K562 (cell line): ENCODE measurements at regions not wholly inside any gene's neighbourhood (a gene's known extent, or its start where the extent isn't known, plus 50 kb on each side); places are given as distances from the start of the nearest gene placed in this dataset.

Source experiments
- ATAC-seq: fragments of 200-7000 bp; cut with Tn5 transposase; 3 replicates; pipeline ENCODE4 v1.9.1; 2020; ENCODE audit warnings: moderate library complexity
- BruUV-seq: library from RNA; stranded (reverse); fragments of 400-500 nt; replicated peaks from 2 replicates; lab custom pipeline; 2021; lab: Mats Ljungman, UMichigan
- CTCF ChIA-PET: fragments of 300-600 bp; formaldehyde crosslinking; extraction: SDS; loops from one replicate; lab custom pipeline; 2021; ENCODE audit warnings: low intra/inter-chr PET ratio; lab: Yijun Ruan, JAX
- POLR2A ChIA-PET: fragments of 300-600, 350-650 bp; sonication (Branson Sonifier 250); formaldehyde crosslinking; extraction: SDS; loops from one replicate; lab custom pipeline; 2021; ENCODE audit warnings: antibody characterized with exemption, inconsistent platforms; lab: Yijun Ruan, JAX
- DNase-seq, 4 experiments: peaks; one replicate each; pipeline versions ENCODE4 v3.0.0 to v3.0.0-alpha.2; 2011 to 2018; ENCODE audit warnings: low spot score in 3 of 4, mixed read lengths in 3 of 4; ENCODE audit errors: extremely low read depth in 1 of 4
- FAIRE-seq: peaks from 2 replicates; lab custom pipeline; 2011; peaks lifted over from hg19 to GRCh38; lab: Jason Lieb, UNC
- H2AFZ ChIP-seq: 2 replicates; pipeline ENCODE4 v1.6.0; 2011; ENCODE audit warnings: low read depth, low read length, control low read depth, inconsistent platforms
- H3K27ac ChIP-seq: fragments of 200-600 bp; 3 replicates; pipeline ENCODE4 v1.8.0; 2011; ENCODE audit warnings: low read depth, mild to moderate bottlenecking, control low read depth, inconsistent platforms, low read length, moderate library complexity, mixed read lengths; ENCODE audit errors: extremely low read depth
- H3K27me3 ChIP-seq, 2 experiments: fragments of 300-600 bp in 1 of 2; 2 replicates in 1 of 2; 3 replicates in 1 of 2; pipeline versions ENCODE4 v1.6.0 to v1.8.0; 2011; ENCODE audit warnings: inconsistent platforms in 2 of 2, low read length in 2 of 2, mild to moderate bottlenecking in 1 of 2, mixed read lengths in 1 of 2, moderate library complexity in 1 of 2; ENCODE audit not compliant: control insufficient read depth in 2 of 2, insufficient read depth in 2 of 2
- H3K36me3 ChIP-seq: fragments of 300-600 bp; 3 replicates; pipeline ENCODE4 v1.8.0; 2011; ENCODE audit warnings: mild to moderate bottlenecking, low read length, inconsistent platforms; ENCODE audit not compliant: control insufficient read depth, insufficient read depth
- H3K4me1 ChIP-seq, 2 experiments: fragments of 200-600 bp in 1 of 2; replicated peaks in 1 of 2; 2 replicates in 1 of 2; 3 replicates in 1 of 2; pipeline versions ENCODE4 v1.5.1 to v1.8.0; 2011; ENCODE audit warnings: inconsistent platforms in 2 of 2, low read length in 2 of 2, mild to moderate bottlenecking in 1 of 2, mixed read lengths in 1 of 2, moderate library complexity in 1 of 2; ENCODE audit not compliant: control insufficient read depth in 2 of 2, insufficient read depth in 2 of 2
- H3K4me2 ChIP-seq: 2 replicates; pipeline ENCODE4 v1.6.1; 2011; ENCODE audit warnings: low read length, control low read depth, inconsistent platforms, mixed read lengths; ENCODE audit not compliant: insufficient read depth
- H3K4me3 ChIP-seq: fragments of 200-600 bp; sonication (generic), shearing (Covaris generic); 2 replicates; pipeline ENCODE4 v1.5.1; 2016; ENCODE audit warnings: control low read depth, inconsistent platforms
- H3K79me2 ChIP-seq: fragments of 200-600 bp; 3 replicates; pipeline ENCODE4 v1.8.0; 2011; ENCODE audit warnings: low read length, inconsistent platforms; ENCODE audit not compliant: control insufficient read depth, insufficient read depth
- H3K9ac ChIP-seq, 2 experiments: 2 replicates each; pipeline versions ENCODE4 v1.6.0 to v1.6.1; 2011; ENCODE audit warnings: low read depth in 2 of 2, low read length in 2 of 2, control low read depth in 1 of 2, inconsistent platforms in 1 of 2, mild to moderate bottlenecking in 1 of 2, mixed read lengths in 1 of 2; ENCODE audit not compliant: insufficient read depth in 1 of 2
- H3K9me1 ChIP-seq: one replicate; pipeline ENCODE4 v1.6.0; 2011; ENCODE audit warnings: inconsistent platforms, mild to moderate bottlenecking, low read length, moderate library complexity; ENCODE audit not compliant: control insufficient read depth, insufficient read depth
- H3K9me3 ChIP-seq: replicated peaks from 2 replicates; pipeline ENCODE4 v1.5.1; 2011; ENCODE audit warnings: low read depth, low read length, inconsistent platforms; ENCODE audit not compliant: control insufficient read depth, insufficient read depth
- H4K20me1 ChIP-seq: replicated peaks from 2 replicates; pipeline ENCODE4 v1.6.1; 2011; ENCODE audit warnings: low read length, inconsistent platforms, mixed read lengths; ENCODE audit not compliant: control insufficient read depth, insufficient read depth
- ELF2 ChIP-seq: fragments of 250-450 bp; sonication (Bioruptor Pico); IDR thresholded peaks from 2 replicates; pipeline ENCODE4 v1.5.0; 2021; ENCODE audit warnings: mild to moderate bottlenecking
- FOXP4 ChIP-seq: sonication (generic); formaldehyde crosslinking; IDR thresholded peaks from 2 replicates; pipeline ENCODE4 v1.8.0; 2022; ENCODE audit warnings: mild to moderate bottlenecking, missing genetic modification reagents, borderline replicate concordance
- MECOM ChIP-seq: fragments of 250-450 bp; sonication (Bioruptor Pico); IDR thresholded peaks from 2 replicates; pipeline ENCODE4 v1.8.0; 2022; ENCODE audit warnings: inconsistent platforms
- MYBL2 ChIP-seq, 2 experiments: fragments of 450-650 bp in 1 of 2; sonication (generic) in 1 of 2; formaldehyde crosslinking in 1 of 2; IDR thresholded peaks; 2 replicates each; pipeline versions ENCODE4 v1.6.1 to v1.8.1; 2017 to 2022; ENCODE audit warnings: borderline replicate concordance in 1 of 2, inconsistent platforms in 1 of 2, low read depth in 1 of 2, mild to moderate bottlenecking in 1 of 2, missing genetic modification reagents in 1 of 2, moderate library complexity in 1 of 2
- NR2F6 ChIP-seq: fragments of 450-650 bp; formaldehyde crosslinking; IDR thresholded peaks from 2 replicates; pipeline ENCODE4 v1.4.0; 2020; ENCODE audit warnings: mild to moderate bottlenecking
- PCBP2 ChIP-seq: fragments of 200-400 bp; formaldehyde crosslinking; IDR thresholded peaks from 2 replicates; pipeline ENCODE4 v1.6.1; 2018; ENCODE audit warnings: low read length, low read depth, mild to moderate bottlenecking, moderate library complexity; ENCODE audit not compliant: poor library complexity, severe bottlenecking
- PPARD ChIP-seq: fragments of 250-450 bp; sonication (Bioruptor Pico); IDR thresholded peaks from 2 replicates; pipeline ENCODE4 v1.8.0; 2022; ENCODE audit warnings: inconsistent platforms, mild to moderate bottlenecking, moderate library complexity
- SRSF3 ChIP-seq: fragments of 200-400 bp; formaldehyde crosslinking; IDR thresholded peaks from 2 replicates; pipeline ENCODE4 v1.6.1; 2016; ENCODE audit warnings: mild to moderate bottlenecking, low read length, moderate library complexity; ENCODE audit not compliant: insufficient read depth
- TRIM28 ChIP-seq: fragments of 450-650 bp; IDR thresholded peaks from 2 replicates; pipeline ENCODE4 v1.6.1; 2017
- ZNF639 ChIP-seq, 2 experiments: fragments of 200-800 bp in 1 of 2; sonication (Bioruptor generic) in 1 of 2; sonication (generic) in 1 of 2; formaldehyde crosslinking in 1 of 2; IDR thresholded peaks in 1 of 2; conservative IDR thresholded peaks in 1 of 2; 2 replicates each; pipeline versions ENCODE4 v1.5.0 to v1.6.1; 2016 to 2020; ENCODE audit warnings: missing compliant biosample characterization in 1 of 2, missing genetic modification characterization in 1 of 2, missing genetic modification reagents in 1 of 2
- ZNF785 ChIP-seq: fragments of 250-450 bp; sonication (Bioruptor Pico); IDR thresholded peaks from 2 replicates; pipeline ENCODE4 v1.4.0; 2020; ENCODE audit warnings: mild to moderate bottlenecking
- whole genome bisulfite sequencing: fragments of 100-300 bp; shearing (Covaris generic); methylation state at CpG from one replicate; pipeline ENCODE4 v1.1.6; 2016; ENCODE audit warnings: low coverage, mixed read lengths; ENCODE audit not compliant: insufficient coverage; ENCODE audit errors: missing lambda C conversion rate; 5-methylcytosine and 5-hydroxymethylcytosine counted together
- in situ Hi-C: fragments of 300-500 bp; cut with MboI; formaldehyde crosslinking; loops from 4 replicates; pipeline ENCODE4 v1.15.0; 2018; ENCODE audit warnings: inconsistent platforms, mixed read lengths
- intact Hi-C: fragments of 100-400 bp; cut with micrococcal nuclease; formaldehyde crosslinking; loops from 2 replicates; pipeline ENCODE4 v1.14.2; 2022
- TF ChIP-seq, protein P1 (sequence below): sonication (generic); formaldehyde crosslinking; IDR thresholded peaks from 2 replicates; pipeline ENCODE4 v1.5.0; 2020; ENCODE audit warnings: missing genetic modification reagents
- TF ChIP-seq, protein P2 (sequence below): fragments of 450-650 bp; IDR thresholded peaks from 2 replicates; pipeline ENCODE4 v1.6.1; 2017; ENCODE audit warnings: antibody characterized with exemption

DNA sequence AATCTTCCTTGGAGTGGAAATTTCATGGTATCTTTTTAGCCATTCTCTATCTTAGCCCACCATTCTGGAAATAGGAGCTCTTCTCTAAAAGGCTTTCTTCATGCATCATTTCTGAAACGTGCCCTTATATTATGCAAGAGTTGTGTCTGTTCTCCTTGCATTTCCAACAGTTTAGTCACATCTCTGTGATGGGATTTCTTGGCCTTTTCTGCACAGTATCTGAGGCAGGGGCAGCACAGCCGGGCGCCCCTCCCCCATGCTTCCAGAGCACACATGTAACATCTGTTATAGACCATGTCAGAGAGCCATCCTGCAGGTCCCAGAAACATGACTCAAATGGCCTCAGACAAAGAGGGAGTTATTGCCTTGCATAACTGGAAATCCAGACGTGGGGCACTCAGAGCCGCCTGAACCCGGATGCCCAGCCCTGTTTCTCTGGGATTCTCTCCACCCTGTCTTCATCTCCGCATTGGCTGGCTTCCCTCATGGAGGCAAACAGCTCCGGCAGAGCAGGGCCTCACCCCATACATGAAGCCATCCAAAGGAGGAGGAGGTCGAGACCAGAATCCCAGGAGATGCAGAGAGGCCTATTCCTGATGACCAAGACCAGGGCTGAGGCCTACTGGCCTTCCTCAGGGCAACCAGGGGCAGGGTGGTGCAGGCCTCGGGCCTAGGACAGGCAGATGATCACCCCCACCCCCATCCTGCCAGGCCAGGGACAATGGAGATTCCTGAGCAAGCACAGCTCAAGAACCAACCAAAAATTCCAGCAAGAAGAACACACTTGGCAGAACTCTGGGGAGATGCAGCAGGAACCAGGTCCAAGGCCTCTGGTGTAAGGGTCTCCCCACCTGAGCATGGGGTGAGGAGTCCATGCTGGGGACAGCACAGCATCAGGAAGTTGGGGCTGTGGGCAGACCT lies 61.3 kb downstream of the IGLL5 start:
- Histone ChIP-seq H3K79me2 (no peaks in the 10 kb centered on the region), H3K9ac (peak overlapping the region in 1 of 2 experiments; percentile 57; a peak in 2 of 4 replicates), H3K9me1 (no peaks in the 10 kb centered on the region), H3K4me3 (no peak overlapping the region), H4K20me1 (peaks cover 23% of the 10 kb centered on the region), H3K9me3 (no peaks in the 10 kb centered on the region), H3K27me3 (peaks cover 22 to 47% of the 10 kb centered on the region in 2 experiments; a peak in 4 of 5 replicates), H3K4me2 (no peak overlapping the region), H3K27ac (no peak overlapping the region), H3K36me3 (no peaks in the 10 kb centered on the region), H3K4me1 (peaks cover 0 to 3% of the 10 kb centered on the region in 2 experiments; a peak in 1 of 5 replicates), H2AFZ (no peak overlapping the region)
- BruUV-seq: no TSS peak
- POLR2A ChIA-PET: interaction anchor here (0.5 to 2.9 kb wide), 12 partner anchors 8 to 178 kb away, joined by 3 to 20 read pairs (median 5); no protein-coding TSS in a partner anchor
- ATAC-seq (no peak), DNase-seq (peak in 1 of 4 experiments; percentile 42), FAIRE-seq (no peak)
- intact Hi-C loops: no loop called here
- in situ Hi-C loops: loop anchor here (25.0 kb wide), 1 partner anchor 1313 kb away; the partner anchor contains the start of gene SPECC1L
- CTCF ChIA-PET: interaction anchor here (2.0 kb wide), 1 partner anchor 10 kb away, joined by 8 read pairs; no protein-coding TSS in a partner anchor
- under 1% methylated on average over 10 of the region's 10 CpGs for WGBS
- TF ChIP-seq SRSF3: no peak
- no peak for TF ChIP-seq TRIM28
- TF ChIP-seq ZNF785: no peak
- TF ChIP-seq NR2F6 (CRISPR knock-in tag): no peak
- TF ChIP-seq MECOM: no peak
- TF ChIP-seq PPARD (CRISPR knock-in tag): no peak
- TF ChIP-seq ELF2 (CRISPR knock-in tag): no peak
- TF ChIP-seq, protein P1, sequence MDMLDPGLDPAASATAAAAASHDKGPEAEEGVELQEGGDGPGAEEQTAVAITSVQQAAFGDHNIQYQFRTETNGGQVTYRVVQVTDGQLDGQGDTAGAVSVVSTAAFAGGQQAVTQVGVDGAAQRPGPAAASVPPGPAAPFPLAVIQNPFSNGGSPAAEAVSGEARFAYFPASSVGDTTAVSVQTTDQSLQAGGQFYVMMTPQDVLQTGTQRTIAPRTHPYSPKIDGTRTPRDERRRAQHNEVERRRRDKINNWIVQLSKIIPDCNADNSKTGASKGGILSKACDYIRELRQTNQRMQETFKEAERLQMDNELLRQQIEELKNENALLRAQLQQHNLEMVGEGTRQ (CRISPR knock-in tag): peak; percentile 14; the same call in 1 of the 2 replicates
- TF ChIP-seq ZNF639 (CRISPR knock-in tag; conservative IDR thresholded peaks at IDR 0.05 in 1 of 2, IDR thresholded peaks at IDR 0.05 in 1 of 2): peak in 1 of 2 experiments; percentile 88; a peak in 2 of 4 replicates
- TF ChIP-seq PCBP2: no peak
- TF ChIP-seq, protein P2, sequence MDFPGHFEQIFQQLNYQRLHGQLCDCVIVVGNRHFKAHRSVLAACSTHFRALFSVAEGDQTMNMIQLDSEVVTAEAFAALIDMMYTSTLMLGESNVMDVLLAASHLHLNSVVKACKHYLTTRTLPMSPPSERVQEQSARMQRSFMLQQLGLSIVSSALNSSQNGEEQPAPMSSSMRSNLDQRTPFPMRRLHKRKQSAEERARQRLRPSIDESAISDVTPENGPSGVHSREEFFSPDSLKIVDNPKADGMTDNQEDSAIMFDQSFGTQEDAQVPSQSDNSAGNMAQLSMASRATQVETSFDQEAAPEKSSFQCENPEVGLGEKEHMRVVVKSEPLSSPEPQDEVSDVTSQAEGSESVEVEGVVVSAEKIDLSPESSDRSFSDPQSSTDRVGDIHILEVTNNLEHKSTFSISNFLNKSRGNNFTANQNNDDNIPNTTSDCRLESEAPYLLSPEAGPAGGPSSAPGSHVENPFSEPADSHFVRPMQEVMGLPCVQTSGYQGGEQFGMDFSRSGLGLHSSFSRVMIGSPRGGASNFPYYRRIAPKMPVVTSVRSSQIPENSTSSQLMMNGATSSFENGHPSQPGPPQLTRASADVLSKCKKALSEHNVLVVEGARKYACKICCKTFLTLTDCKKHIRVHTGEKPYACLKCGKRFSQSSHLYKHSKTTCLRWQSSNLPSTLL: no peak
- no peak for TF ChIP-seq FOXP4 (CRISPR knock-in tag)
- no peak for TF ChIP-seq MYBL2 (IDR thresholded peaks at IDR 0.05; ENCODE audit: low read depth)
- TF ChIP-seq MYBL2 (CRISPR knock-in tag; IDR thresholded peaks at IDR 0.05; ENCODE audit: borderline replicate concordance): no peak
